ENCODE measurements at regions not wholly inside any gene's neighbourhood (a gene's known extent, or its start where the extent isn't known, plus 50 kb on each side); places are given as distances from the start of the nearest gene placed in this dataset.
A peak's percentile ranks its signal among the peaks of the same experiment; 100 is the strongest.
"Not testable (repeated sequence)": the region's sequence is repeated elsewhere in the genome, so short reads cannot be mapped to it uniquely, and the experiment has no call there.

DNA sequence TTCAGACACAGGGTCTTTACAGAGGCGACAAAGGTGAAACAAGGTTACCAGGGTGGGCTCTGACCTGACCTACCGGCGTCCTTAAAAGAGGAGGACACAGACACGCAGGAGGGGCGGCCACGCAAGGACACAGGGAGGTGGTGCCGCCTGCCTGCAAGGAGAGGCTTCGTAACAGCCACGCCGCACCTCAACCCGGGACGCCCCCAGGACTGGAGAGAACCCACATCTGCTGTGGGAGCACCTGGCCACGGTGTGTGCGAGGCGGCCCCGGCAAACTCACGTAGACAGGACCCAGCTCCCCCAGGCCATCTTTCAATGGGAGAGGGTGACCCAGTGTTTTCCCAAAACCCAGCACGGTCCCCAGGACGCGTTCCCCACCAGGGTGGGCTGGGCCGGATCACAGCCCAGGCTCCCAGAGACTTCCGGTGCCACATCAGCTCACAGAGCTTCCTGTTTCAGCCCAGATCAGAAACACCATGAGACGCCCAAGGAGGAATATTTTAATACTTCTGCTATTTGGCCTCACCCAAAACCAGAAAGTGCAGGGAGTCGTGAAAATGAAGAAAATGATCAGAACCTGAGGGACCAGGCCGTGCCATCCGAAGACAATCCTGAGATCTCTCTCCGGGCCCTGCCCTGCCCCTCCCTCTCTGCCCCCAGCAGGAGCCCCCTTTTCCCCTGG, 5417.4 kb upstream of the TPTE start:
- not testable (repeated sequence) for DNase-seq (ENCODE audit: low read depth in 2 of 2, low spot score in 1 of 2)

GRCh38 chr21:5104562-5104928, 5416.8 kb upstream of the TPTE start:
- DNase-seq (ENCODE audit: low read depth in 2 of 2, low spot score in 1 of 2): not testable (repeated sequence)

DNA sequence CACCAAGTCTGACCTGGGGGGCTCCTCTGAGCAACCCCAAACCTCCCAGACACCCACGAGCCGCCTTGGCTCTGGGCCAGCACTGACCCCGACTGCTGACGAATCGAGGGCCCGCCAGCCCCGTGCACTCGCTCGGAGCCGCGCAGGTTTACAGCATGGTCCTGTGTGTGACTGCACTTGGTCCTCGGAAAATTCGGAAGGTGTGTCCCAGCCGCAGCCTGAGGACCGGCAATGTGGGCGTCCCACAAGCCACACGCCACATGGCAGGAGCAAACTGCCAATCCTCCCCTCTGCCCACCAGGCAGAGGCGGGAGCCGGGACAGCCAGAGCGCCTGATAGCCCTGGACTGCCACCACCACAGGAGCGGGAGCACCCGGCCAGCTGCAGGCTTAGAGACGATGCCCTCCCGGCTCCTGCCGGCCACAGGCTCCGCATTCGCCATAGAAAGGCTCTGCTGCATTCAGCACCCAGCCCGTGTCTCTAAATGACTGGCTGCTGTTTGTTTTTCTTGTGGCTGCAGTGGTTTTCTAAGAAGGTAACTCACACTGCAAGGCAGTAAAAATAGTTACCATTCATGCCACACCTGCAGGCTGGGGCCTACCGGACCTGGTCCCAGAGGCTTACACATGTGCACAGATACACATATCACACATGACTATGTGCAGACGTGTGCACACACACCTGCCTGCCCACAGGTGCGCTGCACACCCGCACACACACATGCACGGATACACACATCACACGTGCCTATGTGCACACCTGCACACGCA, 5415.3 kb upstream of the TPTE start:
- DNase-seq (ENCODE audit: low read depth in 2 of 2, low spot score in 1 of 2): not testable (repeated sequence)

DNA sequence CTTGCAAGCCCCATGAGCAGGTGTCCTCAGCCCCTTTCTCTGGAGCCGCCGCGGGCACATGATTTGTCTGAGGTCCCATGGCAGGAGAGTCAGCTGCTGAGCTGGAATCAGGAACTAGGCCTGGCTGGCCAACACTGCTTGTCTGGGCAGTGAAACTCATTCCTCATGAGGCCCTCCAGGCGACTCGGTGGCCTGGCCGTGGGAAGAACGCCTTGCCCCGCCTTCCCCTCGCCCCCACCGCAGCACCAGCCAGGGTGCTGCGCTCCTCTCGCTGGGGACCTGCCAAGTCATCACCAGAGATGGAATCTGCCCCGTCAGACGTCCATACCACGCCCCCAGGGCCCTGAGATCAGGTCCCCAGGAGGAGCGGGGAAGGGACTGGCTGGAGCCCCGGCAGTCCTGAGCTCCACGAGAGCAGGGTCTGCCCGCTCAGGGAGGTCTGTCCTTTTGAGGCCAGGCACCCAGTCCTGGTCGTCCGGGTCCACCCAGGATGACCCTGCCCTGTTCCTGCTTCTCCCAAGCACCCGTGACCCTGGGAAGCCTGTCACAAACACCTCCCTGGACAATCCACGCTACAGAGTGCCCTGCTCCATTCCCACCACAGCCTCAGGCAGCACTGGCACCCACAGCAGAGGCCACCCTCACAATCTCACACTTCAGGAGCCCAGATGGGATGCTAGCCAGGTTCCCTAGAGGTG, 5414.5 kb upstream of the TPTE start:
- DNase-seq (ENCODE audit: low read depth in 2 of 2, low spot score in 1 of 2): not testable (repeated sequence)

- not testable (repeated sequence) for DNase-seq (ENCODE audit: low read depth in 2 of 2, low spot score in 1 of 2)
Measured at GRCh38 chr21:5107637-5108036, 5413.7 kb upstream of the TPTE start.

GRCh38 chr21:5108048-5108775, 5413.2 kb upstream of the TPTE start:
- not testable (repeated sequence) for DNase-seq (ENCODE audit: low read depth in 2 of 2, low spot score in 1 of 2)

DNA sequence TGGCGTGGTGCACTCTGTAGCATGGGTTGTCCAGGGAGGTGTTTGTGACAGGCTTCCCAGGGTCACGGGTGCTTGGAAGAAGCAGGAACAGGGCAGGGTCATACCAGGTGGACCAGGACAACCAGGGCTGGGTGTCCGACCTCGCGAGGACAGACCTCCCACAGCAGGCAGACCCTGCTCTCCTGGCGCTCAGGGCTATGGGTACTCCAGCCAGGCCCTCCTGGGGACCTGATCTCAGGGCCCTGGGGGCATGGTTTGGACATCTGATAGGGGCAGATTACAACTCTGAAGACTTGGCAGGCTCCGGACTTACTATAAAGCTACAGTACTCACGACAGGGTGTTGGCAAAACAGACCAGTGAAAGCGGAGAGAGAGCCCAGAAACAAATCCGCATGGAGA, 5410.2 kb upstream of the TPTE start:
- not testable (repeated sequence) for DNase-seq (ENCODE audit: low read depth in 2 of 2, low spot score in 1 of 2)

DNA sequence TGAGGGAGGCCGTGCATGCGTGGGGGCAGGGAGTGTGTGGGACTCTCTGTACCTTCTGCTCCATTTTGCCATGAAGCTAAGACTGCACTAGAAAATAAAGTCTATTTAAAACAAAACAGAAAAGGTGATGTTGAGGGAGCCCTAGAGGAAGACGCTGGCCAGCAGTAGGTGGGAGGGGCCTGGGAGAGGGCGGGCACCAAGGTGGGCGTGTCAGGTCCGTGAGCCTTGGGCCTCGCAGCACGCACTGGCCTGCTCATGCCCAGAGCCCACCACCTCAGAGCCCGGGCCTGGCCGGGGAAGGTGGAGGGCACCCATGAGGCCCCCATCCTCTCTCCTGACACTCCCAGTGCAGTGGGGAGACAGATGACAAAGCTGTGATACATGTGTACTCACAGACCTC, 5408.3 kb upstream of the TPTE start:
- DNase-seq (ENCODE audit: low read depth in 2 of 2, low spot score in 1 of 2): not testable (repeated sequence)

DNA sequence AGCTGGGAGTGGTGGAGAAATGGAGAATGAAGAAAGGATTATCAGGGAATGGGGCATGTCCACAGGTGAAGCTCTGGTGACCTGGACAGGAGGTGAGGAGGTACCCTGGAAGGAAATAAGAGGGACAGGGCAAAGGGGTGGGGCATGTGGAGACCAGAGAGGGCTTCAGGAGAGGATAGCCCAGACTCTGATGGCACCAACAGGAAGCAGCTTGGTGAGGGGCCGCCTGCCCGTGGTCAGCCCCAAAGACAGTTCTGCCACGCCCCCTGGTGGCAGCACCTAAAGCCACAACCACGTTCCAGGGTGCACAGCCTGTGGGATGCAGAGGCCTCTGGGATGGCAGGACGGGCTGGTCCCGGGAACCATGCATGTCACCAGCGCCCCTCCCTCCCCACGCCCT, 5406.9 kb upstream of the TPTE start:
- not testable (repeated sequence) for DNase-seq (ENCODE audit: low read depth in 2 of 2, low spot score in 1 of 2)

DNA sequence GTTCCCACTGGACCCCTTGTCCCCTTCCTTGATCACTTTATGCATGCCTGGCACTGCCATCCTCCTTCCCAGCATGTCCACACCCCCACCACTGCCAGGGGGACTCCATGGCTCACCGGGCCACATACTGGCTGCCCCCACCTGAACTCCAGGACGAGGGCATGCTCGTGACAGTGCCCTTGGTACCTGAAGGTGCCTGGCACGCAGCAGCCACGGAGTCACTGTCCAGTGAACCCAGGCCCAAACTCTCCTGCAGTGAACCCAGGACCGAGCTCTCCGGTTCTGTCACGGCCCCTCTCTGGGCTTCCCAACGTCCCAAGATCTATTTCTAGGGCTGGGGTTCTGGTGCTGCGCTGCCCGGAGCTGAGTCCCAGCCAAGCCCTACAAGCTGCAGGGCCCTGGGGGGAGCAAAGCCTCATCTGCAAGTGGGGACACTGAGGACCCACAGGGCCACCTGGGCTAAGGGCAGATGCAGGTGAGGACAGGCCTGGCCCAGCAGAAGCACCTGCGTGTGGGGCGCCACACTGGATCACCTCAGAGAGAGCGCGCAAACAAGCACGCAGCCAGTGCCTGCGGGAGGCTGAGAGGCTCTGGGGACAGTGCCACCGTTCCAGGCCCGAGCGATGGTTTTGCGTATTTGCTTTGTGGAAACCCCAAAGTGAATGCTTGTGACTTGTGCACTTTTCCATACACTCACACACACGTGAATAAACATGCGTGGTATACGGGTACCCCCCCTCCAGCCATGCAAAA, 5406.3 kb upstream of the TPTE start:
- not testable (repeated sequence) for DNase-seq (ENCODE audit: low read depth in 2 of 2, low spot score in 1 of 2)

DNA sequence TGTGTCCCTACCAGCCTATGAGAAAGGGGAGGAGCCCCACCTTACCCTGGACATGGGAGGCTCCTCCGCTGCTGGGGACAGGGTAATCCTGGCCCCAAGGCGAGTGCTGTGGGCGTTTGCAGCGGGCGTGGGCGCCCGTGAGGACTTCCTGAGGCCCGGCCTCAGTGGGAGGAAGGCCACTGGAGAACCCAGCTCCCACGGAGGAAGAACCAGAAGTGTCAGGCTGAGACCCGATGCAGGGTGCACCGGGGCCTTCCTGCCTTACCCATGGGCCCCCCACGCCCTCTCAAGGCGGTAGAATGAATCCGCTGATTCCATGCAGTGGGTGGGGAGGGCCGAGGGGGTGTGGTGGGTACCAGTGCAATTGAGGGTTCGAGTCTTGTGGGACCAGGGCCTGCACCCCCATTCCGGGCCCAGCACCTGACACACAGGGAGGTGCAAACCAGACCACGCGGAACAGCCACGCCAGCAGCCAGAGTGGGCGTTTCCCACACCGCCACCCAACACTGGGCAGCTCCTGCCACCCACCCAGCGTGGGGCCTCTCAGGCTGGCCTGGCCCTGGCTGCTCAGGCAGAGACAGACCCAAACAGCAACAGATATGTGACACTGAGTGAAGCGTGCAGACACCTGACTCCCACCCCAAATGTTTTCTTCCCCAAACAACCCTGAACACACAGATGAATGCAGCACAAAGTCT, 5405.6 kb upstream of the TPTE start:
- DNase-seq (ENCODE audit: low read depth in 2 of 2, low spot score in 1 of 2): not testable (repeated sequence)

GRCh38 chr21:5116344-5117123, 5404.8 kb upstream of the TPTE start:
- not testable (repeated sequence) for DNase-seq (ENCODE audit: low read depth in 2 of 2, low spot score in 1 of 2)

GRCh38 chr21:5117135-5117534, 5404.2 kb upstream of the TPTE start:
- DNase-seq (ENCODE audit: low read depth in 2 of 2, low spot score in 1 of 2): not testable (repeated sequence)

DNA sequence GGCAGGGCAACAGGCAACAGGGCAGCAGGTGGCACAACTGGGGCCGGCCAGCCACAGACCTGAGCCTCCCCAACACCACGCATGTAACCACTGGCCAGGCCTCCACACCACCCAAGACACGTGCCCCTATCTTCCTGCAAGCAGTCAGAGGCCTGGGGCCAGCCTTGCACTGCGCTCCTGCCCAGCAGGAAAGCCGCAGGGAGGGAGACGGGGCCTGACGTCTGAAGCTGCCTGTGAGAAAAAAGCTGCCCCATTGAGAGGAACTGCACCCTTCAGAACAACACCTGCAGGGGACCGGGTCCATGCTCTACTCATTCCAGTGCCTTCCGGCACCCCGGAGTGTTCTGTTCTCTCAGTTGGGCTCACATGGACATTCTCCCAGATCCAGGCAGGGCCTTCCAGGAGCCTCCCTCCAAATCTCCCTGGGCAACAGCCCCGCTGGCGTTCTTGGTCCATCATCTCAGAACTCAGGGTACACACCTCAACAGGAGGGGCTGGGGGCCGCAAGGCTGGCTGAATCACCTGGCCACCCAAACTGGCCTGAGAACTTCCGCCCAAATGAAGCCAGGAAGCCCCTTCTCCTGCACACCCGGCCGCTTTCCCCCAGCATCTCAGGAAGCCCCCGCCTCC, 5403.6 kb upstream of the TPTE start:
- not testable (repeated sequence) for DNase-seq (ENCODE audit: low read depth in 2 of 2, low spot score in 1 of 2)

DNA sequence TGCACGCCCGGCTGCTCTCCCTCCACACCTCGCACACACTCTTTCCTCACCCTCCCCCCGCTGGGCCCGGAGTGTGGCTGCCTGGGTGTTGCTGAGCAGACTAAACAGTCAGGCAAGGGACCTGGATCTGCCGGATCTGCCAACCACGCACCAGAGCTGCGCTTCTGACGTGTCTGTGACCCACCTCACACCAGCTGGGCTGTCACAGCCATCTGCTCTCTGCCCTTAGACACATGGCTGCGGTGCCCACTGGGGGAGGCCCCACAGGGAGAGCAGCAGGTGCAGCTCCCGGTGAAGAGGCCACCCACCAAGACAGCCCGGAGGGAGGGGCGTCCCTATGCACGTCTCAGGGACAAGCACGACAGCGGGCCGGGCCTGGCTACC, 5403.1 kb upstream of the TPTE start:
- DNase-seq (ENCODE audit: low read depth in 2 of 2, low spot score in 1 of 2): not testable (repeated sequence)

DNA sequence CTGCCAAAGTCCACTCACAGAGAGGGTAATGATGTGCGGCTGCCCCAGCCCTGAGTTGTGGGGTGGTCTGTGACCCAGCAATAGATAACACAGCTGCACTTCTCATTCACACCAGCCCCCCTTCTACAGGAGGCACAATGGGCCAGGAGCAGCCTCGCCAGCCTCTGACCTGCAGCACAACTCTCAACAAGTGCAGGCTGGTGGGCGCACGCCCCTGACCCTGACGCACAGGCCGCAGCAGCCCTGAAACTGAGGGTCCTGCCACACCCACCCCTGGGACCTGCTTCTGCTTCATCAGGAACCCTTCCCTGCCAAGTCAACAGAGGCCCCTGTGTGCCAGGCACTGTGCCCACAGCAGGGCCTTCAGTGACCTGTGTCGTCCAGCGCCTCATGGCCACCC, 5402.2 kb upstream of the TPTE start:
- DNase-seq (ENCODE audit: low read depth in 2 of 2, low spot score in 1 of 2): not testable (repeated sequence)

GRCh38 chr21:5121399-5121798, 5400.0 kb upstream of the TPTE start:
- DNase-seq (ENCODE audit: low read depth in 2 of 2, low spot score in 1 of 2): not testable (repeated sequence)

GRCh38 chr21:5121849-5122248, 5399.5 kb upstream of the TPTE start:
- DNase-seq (ENCODE audit: low read depth in 2 of 2, low spot score in 1 of 2): not testable (repeated sequence)

DNA sequence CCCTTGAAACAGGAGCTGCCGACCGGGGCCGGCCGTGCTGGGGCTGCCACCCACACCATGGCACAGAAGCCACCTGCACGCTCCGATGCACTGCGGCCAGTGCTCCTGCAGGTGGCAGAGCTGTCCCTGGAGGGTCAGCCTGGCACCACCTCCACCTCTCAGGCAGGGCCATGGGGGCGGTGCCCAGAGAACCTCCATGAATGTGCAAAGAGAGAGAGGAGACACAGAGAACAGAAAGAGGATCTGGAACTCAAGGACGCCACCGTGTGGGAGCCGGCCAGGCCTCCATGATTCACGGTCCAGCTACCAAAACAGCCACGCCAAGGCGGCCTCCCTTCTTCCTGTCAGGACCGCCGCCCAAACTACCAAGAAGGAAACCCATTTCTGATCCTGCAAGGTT, 5397.7 kb upstream of the TPTE start:
- DNase-seq (ENCODE audit: low read depth in 2 of 2, low spot score in 1 of 2): peak; percentile 24 to 35
